8988T (cell line): ENCODE measurements at regions not wholly inside any gene's neighbourhood (a gene's known extent, or its start where the extent isn't known, plus 50 kb on each side); places are given as distances from the start of the nearest gene placed in this dataset.
"Not testable (repeated sequence)": the region's sequence is repeated elsewhere in the genome, so short reads cannot be mapped to it uniquely, and the experiment has no call there.

ENCODE experiments used
- DNase-seq: peaks from one replicate; pipeline ENCODE4 v3.0.0; 2011

- no peak for DNase-seq
Measured at GRCh38 chr15:95021816-95022215, 790.5 kb downstream of the MCTP2 start.

GRCh38 chr15:95024351-95024750, 793.0 kb downstream of the MCTP2 start:
- no peak for DNase-seq

- DNase-seq = peak; percentile 2
Measured at GRCh38 chr15:95025924-95026728, 794.8 kb downstream of the MCTP2 start.

- no peak for DNase-seq
Measured at GRCh38 chr15:95027981-95028380, 796.6 kb downstream of the MCTP2 start.

- no peak for DNase-seq
Measured at GRCh38 chr15:95032156-95032555, 800.8 kb downstream of the MCTP2 start.

- DNase-seq = no peak
Measured at GRCh38 chr15:95035106-95035505, 803.7 kb downstream of the MCTP2 start.

GRCh38 chr15:95041297-95041696, 809.9 kb downstream of the MCTP2 start:
- DNase-seq = no peak

- not testable (repeated sequence) for DNase-seq
Measured at GRCh38 chr15:95043236-95043932, 812.0 kb downstream of the MCTP2 start.

- no peak for DNase-seq
Measured at GRCh38 chr15:95043933-95044313, 812.6 kb downstream of the MCTP2 start.

GRCh38 chr15:95044745-95045417, 813.5 kb downstream of the MCTP2 start:
- DNase-seq = no peak

GRCh38 chr15:95051861-95052260, 820.5 kb downstream of the MCTP2 start:
- no peak for DNase-seq

GRCh38 chr15:95059346-95059905, 828.1 kb downstream of the MCTP2 start:
- DNase-seq = no peak

- DNase-seq = no peak
Measured at GRCh38 chr15:95068701-95069521, 837.5 kb downstream of the MCTP2 start.

GRCh38 chr15:95075792-95076677, 844.7 kb downstream of the MCTP2 start:
- no peak for DNase-seq

- DNase-seq = no peak
Measured at GRCh38 chr15:95076678-95076990, 845.3 kb downstream of the MCTP2 start.

GRCh38 chr15:95078003-95078402, 846.6 kb downstream of the MCTP2 start:
- DNase-seq = no peak

- DNase-seq = not testable (repeated sequence)
Measured at GRCh38 chr15:95080228-95080627, 848.9 kb downstream of the MCTP2 start.

GRCh38 chr15:95085056-95085455, 853.7 kb downstream of the MCTP2 start:
- no peak for DNase-seq

GRCh38 chr15:95086531-95087252, 855.3 kb downstream of the MCTP2 start:
- DNase-seq = no peak

- no peak for DNase-seq
Measured at GRCh38 chr15:95087253-95087609, 855.9 kb downstream of the MCTP2 start.

- DNase-seq = no peak
Measured at GRCh38 chr15:95091444-95091843, 860.1 kb downstream of the MCTP2 start.
